Osteoblast (primary cell): ENCODE measurements at regions not wholly inside any gene's neighbourhood (a gene's known extent, or its start where the extent isn't known, plus 50 kb on each side); places are given as distances from the start of the nearest gene placed in this dataset.

ENCODE experiments used
- DNase-seq: peaks from one replicate; pipeline ENCODE4 v3.0.0; 2011; ENCODE audit warnings: low spot score, mixed read lengths; ENCODE audit not compliant: insufficient read length; ENCODE audit errors: missing footprints
- H2AFZ ChIP-seq: 2 replicates; pipeline ENCODE4 v1.6.0; 2011; ENCODE audit warnings: mild to moderate bottlenecking, low read length
- H3K27ac ChIP-seq: 2 replicates; pipeline ENCODE4 v1.5.1; 2011; ENCODE audit warnings: mild to moderate bottlenecking, low read depth, low read length, moderate library complexity
- H3K27me3 ChIP-seq: 2 replicates; pipeline ENCODE4 v1.6.0; 2012; ENCODE audit warnings: mild to moderate bottlenecking, control low read depth, inconsistent platforms, low read length, moderate library complexity; ENCODE audit not compliant: insufficient read depth
- H3K36me3 ChIP-seq: 2 replicates; pipeline ENCODE4 v1.5.1; 2011; ENCODE audit warnings: mild to moderate bottlenecking, low read length, control low read depth, moderate library complexity; ENCODE audit not compliant: insufficient read depth
- H3K4me1 ChIP-seq: 2 replicates; pipeline ENCODE4 v1.5.1; 2011; ENCODE audit warnings: mild to moderate bottlenecking, low read length, control low read depth, moderate library complexity; ENCODE audit not compliant: insufficient read depth
- H3K4me2 ChIP-seq: 2 replicates; pipeline ENCODE4 v1.6.0; 2011; ENCODE audit warnings: mild to moderate bottlenecking, low read length; ENCODE audit not compliant: insufficient read depth
- H3K4me3 ChIP-seq: fragments of 200-600 bp; sonication (generic); 3 replicates; pipeline ENCODE4 v1.5.1; 2012; ENCODE audit warnings: mild to moderate bottlenecking, low read length, inconsistent platforms; ENCODE audit not compliant: insufficient read depth
- H3K79me2 ChIP-seq: 2 replicates; pipeline ENCODE4 v1.6.0; 2012; ENCODE audit warnings: mild to moderate bottlenecking, low read length, control low read depth, inconsistent platforms; ENCODE audit not compliant: insufficient read depth
- H3K9me3 ChIP-seq: 2 replicates; pipeline ENCODE4 v1.5.1; 2011; ENCODE audit warnings: low read depth, low read length, control low read depth
- H4K20me1 ChIP-seq: 2 replicates; pipeline ENCODE4 v1.6.0; 2012; ENCODE audit warnings: mild to moderate bottlenecking, low read length, control low read depth; ENCODE audit not compliant: insufficient read depth
- CTCF ChIP-seq: IDR thresholded peaks from 2 replicates; pipeline ENCODE4 v1.5.1; 2011; ENCODE audit warnings: mild to moderate bottlenecking, low read depth, low read length, moderate library complexity; ENCODE audit errors: extremely low read depth

- Histone ChIP-seq H2AFZ (peak overlapping the region; percentile 85), H3K4me3 (no peak overlapping the region)
- TF ChIP-seq CTCF = no peak
Measured at GRCh38 chr4:138063581-138063980, 178.6 kb downstream of the SLC7A11 start.

GRCh38 chr4:138062929-138063328, 179.2 kb downstream of the SLC7A11 start:
- no peaks in the 10 kb centered on the region for H3K9me3 ChIP-seq
- H3K4me3 ChIP-seq = no peak overlapping the region
- H2AFZ ChIP-seq = peak overlapping the region; percentile 85
- H3K79me2 ChIP-seq = no peaks in the 10 kb centered on the region
- no peak overlapping the region for H3K4me2 ChIP-seq
- no peaks in the 10 kb centered on the region for H3K36me3 ChIP-seq
- peak; percentile 73 for DNase-seq
- H4K20me1 ChIP-seq = no peaks in the 10 kb centered on the region
- no peaks in the 10 kb centered on the region for H3K4me1 ChIP-seq
- TF ChIP-seq CTCF = peak; percentile 35
- H3K27ac ChIP-seq = no peak overlapping the region
- H3K27me3 ChIP-seq = no peaks in the 10 kb centered on the region

More at GRCh38 chr4:138063581-138063980, 178.6 kb downstream of the SLC7A11 start:
- H3K9me3 ChIP-seq = no peaks in the 10 kb centered on the region
- no peaks in the 10 kb centered on the region for H3K4me1 ChIP-seq
- H3K27ac ChIP-seq = no peak overlapping the region
- no peak for DNase-seq
- H4K20me1 ChIP-seq = no peaks in the 10 kb centered on the region
- no peak overlapping the region for H3K4me2 ChIP-seq
- no peaks in the 10 kb centered on the region for H3K27me3 ChIP-seq
- H3K36me3 ChIP-seq = no peaks in the 10 kb centered on the region
- H3K79me2 ChIP-seq = no peaks in the 10 kb centered on the region

DNA sequence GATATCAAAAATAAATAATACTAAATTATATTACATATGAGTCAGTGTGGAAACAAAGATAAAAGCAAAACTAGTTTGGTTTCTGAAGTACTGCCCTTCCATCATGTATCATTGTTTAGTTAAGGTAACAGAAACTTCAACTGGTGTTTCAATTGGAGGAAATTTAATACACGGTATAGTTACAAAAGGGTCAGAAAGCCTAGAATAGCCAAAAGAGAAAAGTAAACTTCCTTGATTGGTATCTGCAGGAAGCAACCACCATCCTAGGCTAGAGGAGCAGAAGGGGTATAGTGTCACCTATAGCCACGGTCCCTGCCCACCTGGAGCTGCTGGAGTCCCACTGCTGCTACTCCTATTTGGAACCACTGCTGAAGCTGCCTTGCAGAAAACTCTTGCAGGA, 185.6 kb downstream of the SLC7A11 start:
- Histone ChIP-seq H3K79me2 (no peaks in the 10 kb centered on the region), H3K27me3 (no peaks in the 10 kb centered on the region), H3K27ac (no peak overlapping the region), H2AFZ (no peak overlapping the region), H3K36me3 (no peaks in the 10 kb centered on the region), H3K9me3 (no peaks in the 10 kb centered on the region), H4K20me1 (no peaks in the 10 kb centered on the region), H3K4me3 (no peak overlapping the region), H3K4me2 (no peak overlapping the region), H3K4me1 (peaks cover 36% of the 10 kb centered on the region)
- no peak for DNase-seq
- no peak for TF ChIP-seq CTCF

GRCh38 chr4:138055890-138056289, 186.3 kb downstream of the SLC7A11 start:
- Histone ChIP-seq H3K27me3 (no peaks in the 10 kb centered on the region), H2AFZ (no peak overlapping the region), H3K36me3 (no peaks in the 10 kb centered on the region), H3K4me3 (no peak overlapping the region), H4K20me1 (no peaks in the 10 kb centered on the region), H3K79me2 (no peaks in the 10 kb centered on the region), H3K4me1 (peaks cover 38% of the 10 kb centered on the region), H3K27ac (peak overlapping the region; percentile 71), H3K9me3 (no peaks in the 10 kb centered on the region), H3K4me2 (peak overlapping the region; percentile 20)
- no peak for TF ChIP-seq CTCF
- peak; percentile 52 for DNase-seq
